ENCODE measurements at regions not wholly inside any gene's neighbourhood (a gene's known extent, or its start where the extent isn't known, plus 50 kb on each side); places are given as distances from the start of the nearest gene placed in this dataset.
A peak's percentile ranks its signal among the peaks of the same experiment; 100 is the strongest.
"Not testable (repeated sequence)": the region's sequence is repeated elsewhere in the genome, so short reads cannot be mapped to it uniquely, and the experiment has no call there.

- not testable (repeated sequence) for DNase-seq
These were observed 352.0 kb downstream of the OR4F29 start for GRCh38 chr1:99481-99880.

- not testable (repeated sequence) for DNase-seq
These were observed 352.7 kb downstream of the OR4F29 start for GRCh38 chr1:98811-99210.

- not testable (repeated sequence) for DNase-seq
These were observed 360.2 kb downstream of the OR4F29 start for GRCh38 chr1:91279-91678.

- DNase-seq = not testable (repeated sequence)
These were observed 363.4 kb downstream of the OR4F29 start for GRCh38 chr1:88110-88509.

- DNase-seq = not testable (repeated sequence)
These were observed 372.3 kb downstream of the OR4F29 start for GRCh38 chr1:79152-79551.

- DNase-seq = not testable (repeated sequence)
These were observed 386.4 kb downstream of the OR4F29 start, which contains the start of gene OR4F5 for GRCh38 chr1:65119-65518. Gene OR4F5 (plus strand): TSS chr1:65419.

GRCh38 chr1:56014-56531 is 395.4 kb downstream of the OR4F29 start:
- not testable (repeated sequence) for DNase-seq

- DNase-seq = not testable (repeated sequence)
These were observed 398.3 kb downstream of the OR4F29 start for GRCh38 chr1:53182-53581.

- DNase-seq = not testable (repeated sequence)
These were observed 409.5 kb downstream of the OR4F29 start for GRCh38 chr1:41965-42466.

- not testable (repeated sequence) for DNase-seq
These were observed 410.3 kb downstream of the OR4F29 start for GRCh38 chr1:41197-41596.

- not testable (repeated sequence) for DNase-seq
These were observed 422.3 kb downstream of the OR4F29 start for GRCh38 chr1:29183-29582.

GRCh38 chr1:17298-17697 is 434.2 kb downstream of the OR4F29 start:
- DNase-seq = not testable (repeated sequence)

GRCh38 chr1:16025-16424 is 435.5 kb downstream of the OR4F29 start:
- DNase-seq = not testable (repeated sequence)

- peak; percentile 50 for DNase-seq
These were observed 441.3 kb downstream of the OR4F29 start for GRCh38 chr1:9941-10717.
